ENCODE measurements at regions not wholly inside any gene's neighbourhood (a gene's known extent, or its start where the extent isn't known, plus 50 kb on each side); places are given as distances from the start of the nearest gene placed in this dataset.

- DNase-seq, result no peak
These were observed 78.9 kb upstream of the CAMK1G start for GRCh38 chr1:209504571-209504970.

GRCh38 chr1:209505044-209505443 lies 78.5 kb upstream of the CAMK1G start:
- no peak for DNase-seq

- no peak for DNase-seq
These were observed 77.4 kb upstream of the CAMK1G start for GRCh38 chr1:209506101-209506500.

DNA sequence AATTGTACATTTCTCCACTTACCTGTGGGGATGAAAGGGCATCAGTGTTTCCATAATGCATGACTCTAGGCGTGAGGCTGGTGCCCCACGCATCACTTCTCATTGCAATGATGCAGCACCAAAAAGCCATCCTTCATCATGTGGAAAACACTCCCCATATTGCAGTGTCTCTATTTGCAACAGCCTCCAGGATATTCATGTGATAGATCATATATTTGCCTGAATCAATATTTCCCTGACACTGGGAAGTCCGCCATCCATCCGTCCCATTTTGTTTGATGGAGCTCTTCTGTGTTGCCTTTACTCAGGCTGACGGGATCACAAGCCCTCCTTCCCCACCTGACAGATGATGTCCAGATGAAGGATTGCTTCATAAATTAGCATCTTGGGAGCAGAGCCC lies 74.5 kb upstream of the CAMK1G start:
- DNase-seq, result no peak

DNA sequence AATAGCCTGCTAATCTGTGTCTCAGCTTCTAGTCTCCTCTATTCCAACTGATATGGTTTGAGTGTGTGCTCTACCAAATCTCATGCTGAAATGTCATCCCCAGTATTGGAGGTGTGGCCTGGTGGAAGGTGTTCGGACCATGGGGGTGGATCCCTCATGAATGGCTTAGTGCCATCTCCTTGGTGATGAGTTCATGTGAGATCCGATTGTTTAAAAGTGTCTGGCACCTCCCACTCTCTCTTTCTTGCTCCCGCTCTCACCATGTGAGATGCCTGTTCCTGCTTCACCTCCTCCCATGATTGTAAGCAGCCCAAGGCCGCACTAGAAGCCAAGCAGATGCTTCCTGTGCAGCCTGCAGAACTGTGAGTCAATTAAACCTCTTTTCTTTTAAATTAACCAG lies 73.5 kb upstream of the CAMK1G start:
- DNase-seq, result no peak

- no peak for DNase-seq
These were observed 72.3 kb upstream of the CAMK1G start for GRCh38 chr1:209511169-209511568.

GRCh38 chr1:209512821-209513220 lies 70.7 kb upstream of the CAMK1G start:
- DNase-seq, result no peak

GRCh38 chr1:209513226-209513625 lies 70.3 kb upstream of the CAMK1G start:
- peak; percentile 59 for DNase-seq

- no peak for DNase-seq
These were observed 66.5 kb upstream of the CAMK1G start for GRCh38 chr1:209516771-209517680.

DNA sequence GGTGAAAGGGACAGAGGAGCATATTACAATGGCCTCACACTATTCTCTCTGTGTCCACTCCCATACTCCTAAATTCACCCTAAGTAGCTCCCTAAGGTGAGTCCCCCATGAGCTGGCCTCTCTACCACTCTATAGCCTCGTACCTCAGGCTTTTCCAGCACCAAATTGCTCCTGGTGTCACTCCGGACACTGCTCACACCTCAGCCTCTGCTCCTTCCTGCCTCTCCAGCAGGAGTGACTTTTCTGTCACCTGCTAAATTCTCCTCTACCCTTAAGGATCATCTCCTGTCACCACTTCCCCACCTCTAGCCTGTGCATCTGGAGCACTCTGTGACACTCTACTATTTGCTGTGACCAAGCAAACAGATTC lies 65.8 kb upstream of the CAMK1G start:
- DNase-seq, result no peak

DNA sequence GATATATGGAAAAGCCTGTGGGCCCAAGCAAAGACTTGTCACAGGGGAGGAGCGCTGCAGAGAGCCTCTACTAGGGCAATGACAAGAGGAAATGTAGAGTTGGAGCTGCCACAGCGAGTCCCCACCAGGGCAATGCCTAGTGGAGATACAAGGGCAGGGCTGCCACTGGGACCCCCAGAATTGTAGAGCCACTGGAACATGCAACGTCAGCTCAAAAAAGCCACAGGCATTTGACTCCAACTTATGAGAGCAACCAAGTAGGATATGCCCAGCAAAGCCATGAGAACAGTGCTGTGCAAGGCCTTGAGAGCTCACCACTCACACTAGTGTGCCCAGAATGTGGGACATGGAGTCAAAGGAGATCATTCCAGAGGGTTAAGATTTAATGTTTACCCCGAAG lies 63.7 kb upstream of the CAMK1G start:
- DNase-seq, result peak; percentile 27

DNA sequence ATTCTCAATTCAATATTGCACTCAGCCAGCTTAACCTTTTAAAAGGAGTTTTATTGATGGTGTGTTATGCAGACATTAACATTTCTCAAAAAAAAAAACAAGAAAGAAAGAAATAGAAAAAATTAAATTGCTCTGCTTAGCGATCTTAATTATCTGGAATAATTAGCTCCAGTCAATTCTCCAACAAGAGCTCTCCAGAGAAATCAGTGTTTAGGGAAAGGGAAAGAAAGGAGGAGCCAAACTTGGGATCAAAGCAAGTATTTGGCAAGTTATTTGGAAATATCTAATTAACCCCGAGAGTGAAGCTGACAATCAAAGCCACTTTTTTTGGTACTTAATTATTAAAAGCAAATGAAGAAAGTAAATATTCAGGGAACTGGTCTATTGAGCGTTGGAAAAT lies 60.7 kb upstream of the CAMK1G start:
- no peak for DNase-seq

DNA sequence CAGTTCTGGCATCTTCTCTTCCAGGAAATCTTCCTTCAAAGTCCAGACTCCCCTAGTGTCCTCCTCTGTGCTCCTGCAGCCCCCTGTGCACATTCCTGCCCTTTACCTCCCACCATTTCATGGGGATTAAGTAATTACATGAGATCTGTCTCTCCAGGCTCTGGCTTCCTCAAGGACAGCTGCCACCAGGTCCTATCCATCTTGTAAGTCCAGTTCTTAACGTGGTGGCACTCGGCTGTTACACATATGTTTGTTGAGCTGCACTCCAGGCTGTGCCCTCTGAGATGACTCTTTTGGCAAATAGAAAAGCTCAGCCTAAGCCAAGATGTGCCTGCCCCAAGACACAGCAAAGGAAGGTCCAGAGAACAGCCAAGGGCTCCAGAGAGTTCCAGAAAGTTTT lies 57.4 kb upstream of the CAMK1G start:
- DNase-seq, result no peak

- no peak for DNase-seq
These were observed 56.1 kb upstream of the CAMK1G start for GRCh38 chr1:209527372-209527771.

- no peak for DNase-seq
These were observed 55.4 kb upstream of the CAMK1G start for GRCh38 chr1:209527993-209528717.

DNA sequence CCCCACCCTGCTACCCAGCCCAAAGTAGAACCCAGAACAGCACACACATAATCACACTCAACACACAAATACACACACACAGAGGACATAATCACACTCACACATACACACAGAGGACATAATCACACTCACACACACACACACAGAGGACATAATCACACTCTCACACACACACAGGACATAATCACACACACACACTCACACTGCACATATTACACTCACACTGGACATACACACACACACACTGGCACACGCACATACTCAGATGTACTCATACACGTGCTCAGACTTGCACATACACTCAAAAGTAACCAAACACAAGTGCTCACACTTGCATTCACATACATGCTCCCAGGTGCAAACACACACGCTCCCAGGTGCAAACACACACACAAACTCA lies 54.3 kb upstream of the CAMK1G start:
- DNase-seq, result no peak

DNA sequence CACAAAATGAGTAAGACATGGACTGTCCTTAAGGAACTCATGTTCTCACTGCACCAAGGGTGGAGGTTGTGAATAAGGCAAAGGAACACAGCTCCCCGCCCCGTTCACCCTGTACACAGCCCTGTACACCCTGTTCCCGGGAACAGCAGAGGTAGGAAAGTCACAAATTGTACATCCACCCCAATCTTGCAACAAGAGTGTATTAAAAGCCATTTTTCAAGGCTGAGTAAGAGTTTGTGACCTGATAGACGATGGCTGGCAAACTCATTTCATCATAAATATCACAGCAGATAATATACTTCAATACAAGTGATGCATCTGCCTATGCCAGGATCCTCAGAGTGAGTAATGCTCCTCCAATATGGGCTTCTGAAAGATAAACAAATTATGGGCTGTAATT lies 52.5 kb upstream of the CAMK1G start:
- no peak for DNase-seq

DNA sequence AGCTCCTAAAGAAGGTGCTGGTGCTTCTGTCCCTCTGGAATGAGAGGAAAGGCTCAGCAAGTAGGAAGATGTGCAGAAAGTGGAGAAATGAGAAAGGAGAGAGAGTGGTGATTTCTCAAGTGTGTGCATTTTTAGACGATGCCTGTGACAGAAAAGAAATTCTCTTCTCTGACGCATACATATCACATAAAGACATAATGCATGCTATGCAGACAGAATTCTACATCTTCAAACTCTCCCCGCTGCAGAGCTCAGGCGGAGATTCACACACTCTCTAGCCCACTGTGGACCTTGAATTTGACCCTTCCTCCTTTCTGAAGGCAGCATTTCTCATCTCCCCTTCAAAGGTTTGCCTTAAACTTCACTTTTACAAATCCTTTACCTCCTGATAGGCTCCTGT lies 52.0 kb upstream of the CAMK1G start:
- no peak for DNase-seq

Data from islet precursor cell (in vitro differentiated cells).